ENCODE measurements at regions not wholly inside any gene's neighbourhood (a gene's known extent, or its start where the extent isn't known, plus 50 kb on each side); places are given as distances from the start of the nearest gene placed in this dataset.
A peak's percentile ranks its signal among the peaks of the same experiment; 100 is the strongest.

DNA sequence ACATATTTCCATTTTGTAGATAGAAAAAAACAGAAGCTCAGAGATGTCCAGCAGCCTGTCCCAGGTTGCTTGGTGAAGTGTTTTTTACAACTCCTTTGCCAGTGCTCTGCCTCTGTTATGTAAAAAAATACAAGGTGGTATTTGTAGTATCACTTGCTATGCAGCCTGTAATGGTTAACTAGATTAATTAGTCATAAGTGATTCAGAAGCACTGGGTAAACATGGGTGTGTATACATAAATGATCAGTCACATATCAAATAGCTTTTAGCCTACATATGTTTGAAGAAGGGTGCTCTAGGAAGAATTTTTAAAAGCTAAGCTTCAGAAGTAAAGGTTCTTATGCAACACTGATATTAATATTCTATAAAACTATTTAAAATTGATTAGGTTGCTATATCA, 70.0 kb upstream of the MAGI3 start:
- Histone ChIP-seq H3K4me1 (peaks cover 0 to 6% (median 0%) of the 10 kb centered on the region in 4 donors), H3K27ac (peak overlapping the region in 2 of 4 donors; percentile 63 to 68), H3K36me3 (no peaks in the 10 kb centered on the region), H3K27me3 (no peaks in the 10 kb centered on the region), H3K9me3 (no peaks in the 10 kb centered on the region), H3K4me3 (no peak overlapping the region)
- TF ChIP-seq POLR2A (IDR thresholded peaks at IDR 0.05) = no peak
- no peak for TF ChIP-seq POLR2AphosphoS5 (IDR thresholded peaks at IDR 0.05)
- TF ChIP-seq, protein P1, sequence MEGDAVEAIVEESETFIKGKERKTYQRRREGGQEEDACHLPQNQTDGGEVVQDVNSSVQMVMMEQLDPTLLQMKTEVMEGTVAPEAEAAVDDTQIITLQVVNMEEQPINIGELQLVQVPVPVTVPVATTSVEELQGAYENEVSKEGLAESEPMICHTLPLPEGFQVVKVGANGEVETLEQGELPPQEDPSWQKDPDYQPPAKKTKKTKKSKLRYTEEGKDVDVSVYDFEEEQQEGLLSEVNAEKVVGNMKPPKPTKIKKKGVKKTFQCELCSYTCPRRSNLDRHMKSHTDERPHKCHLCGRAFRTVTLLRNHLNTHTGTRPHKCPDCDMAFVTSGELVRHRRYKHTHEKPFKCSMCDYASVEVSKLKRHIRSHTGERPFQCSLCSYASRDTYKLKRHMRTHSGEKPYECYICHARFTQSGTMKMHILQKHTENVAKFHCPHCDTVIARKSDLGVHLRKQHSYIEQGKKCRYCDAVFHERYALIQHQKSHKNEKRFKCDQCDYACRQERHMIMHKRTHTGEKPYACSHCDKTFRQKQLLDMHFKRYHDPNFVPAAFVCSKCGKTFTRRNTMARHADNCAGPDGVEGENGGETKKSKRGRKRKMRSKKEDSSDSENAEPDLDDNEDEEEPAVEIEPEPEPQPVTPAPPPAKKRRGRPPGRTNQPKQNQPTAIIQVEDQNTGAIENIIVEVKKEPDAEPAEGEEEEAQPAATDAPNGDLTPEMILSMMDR (IDR thresholded peaks at IDR 0.05) = no peak
- TF ChIP-seq EP300 (IDR thresholded peaks at IDR 0.05) = no peak
- no peak for DNase-seq
- peak; percentile 44 to 74 for ATAC-seq (ENCODE audit: low FRiP score in 2 of 2)

DNA sequence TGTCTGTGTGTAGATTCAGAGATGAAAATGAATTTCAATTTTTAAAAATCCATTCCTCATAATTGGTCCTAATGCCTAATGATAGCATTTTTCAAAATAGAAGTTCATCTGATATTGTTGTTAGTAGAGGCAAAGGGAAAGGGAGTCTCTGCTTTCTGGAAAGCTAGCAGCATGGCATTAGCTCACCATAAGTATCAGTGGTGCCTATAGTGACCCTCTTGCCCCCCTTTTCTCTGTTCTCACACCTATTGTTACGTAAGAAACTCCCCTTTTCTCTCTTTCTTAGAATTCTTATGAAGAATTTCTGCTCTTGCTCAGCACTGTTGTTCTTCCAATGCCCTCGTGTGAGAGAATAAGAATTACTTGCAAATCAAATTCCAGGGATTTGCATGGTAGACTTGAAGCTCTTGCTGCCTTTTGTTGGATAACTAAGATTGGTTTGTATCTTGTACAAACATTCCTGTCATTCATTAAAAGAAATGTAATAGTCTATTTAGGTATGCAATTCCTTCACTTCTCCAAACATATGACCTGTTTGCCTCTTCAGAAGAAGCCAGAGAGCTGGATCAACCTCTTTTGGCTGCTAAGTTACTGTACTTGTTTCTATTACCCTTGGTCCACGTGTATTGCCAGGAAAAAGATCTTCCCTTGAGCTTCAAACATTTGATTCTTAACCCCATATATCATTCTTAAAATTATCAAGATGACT, 69.2 kb upstream of the MAGI3 start:
- TF ChIP-seq POLR2AphosphoS5 (IDR thresholded peaks at IDR 0.05) = no peak
- peak in 1 of 4 donors; percentile 59 for TF ChIP-seq EP300 (IDR thresholded peaks at IDR 0.05)
- Histone ChIP-seq H3K27me3 (no peaks in the 10 kb centered on the region), H3K4me3 (no peak overlapping the region), H3K9me3 (no peaks in the 10 kb centered on the region), H3K27ac (peak overlapping the region in 2 of 4 donors; percentile 63 to 68), H3K36me3 (no peaks in the 10 kb centered on the region), H3K4me1 (peaks cover 0 to 6% (median 0%) of the 10 kb centered on the region in 4 donors)
- no peak for DNase-seq
- WGBS, 2 donors = 12 to 35% methylated on average over 3 of the region's 3 CpGs
- ATAC-seq (ENCODE audit: low FRiP score in 2 of 2) = peak; percentile 41 to 82

DNA sequence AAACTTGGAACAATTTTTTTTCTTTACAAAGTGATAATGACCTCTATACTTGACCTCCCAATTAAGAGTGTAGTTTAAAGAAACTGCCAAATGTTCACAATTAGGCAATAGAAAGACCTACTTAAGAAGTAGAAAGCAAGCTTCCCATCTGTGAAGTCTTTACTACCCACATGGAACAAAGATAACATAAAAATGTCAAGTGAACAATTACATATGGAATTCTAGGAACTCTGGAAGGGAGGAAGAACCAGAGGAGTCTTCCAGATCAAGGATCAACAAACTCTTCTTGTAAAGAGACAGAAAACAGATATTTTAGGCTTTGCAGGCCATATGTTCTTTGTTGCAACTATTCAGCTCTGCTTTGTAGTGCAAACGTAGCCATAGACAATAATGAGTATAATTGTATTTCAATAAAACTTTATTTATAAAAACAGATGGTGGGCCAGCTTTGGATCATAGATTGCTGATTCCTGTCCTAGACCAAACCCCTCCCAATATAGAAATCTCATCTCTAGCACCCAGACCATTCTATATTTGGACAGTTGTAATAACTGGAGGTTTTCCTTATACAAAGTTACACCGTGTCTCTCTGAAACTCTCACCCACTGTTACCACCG, 68.4 kb upstream of the MAGI3 start:
- Histone ChIP-seq H3K4me1 (peaks cover 0 to 6% (median 0%) of the 10 kb centered on the region in 4 donors), H3K36me3 (no peaks in the 10 kb centered on the region), H3K4me3 (no peak overlapping the region), H3K27ac (peak overlapping the region in 1 of 4 donors; percentile 14), H3K27me3 (no peaks in the 10 kb centered on the region), H3K9me3 (no peaks in the 10 kb centered on the region)
- DNase-seq (no peak), ATAC-seq (ENCODE audit: low FRiP score in 2 of 2) (no peak)
- 83 to 86% methylated on average over 3 of the region's 3 CpGs for WGBS, 2 donors
- no peak for TF ChIP-seq EP300 (IDR thresholded peaks at IDR 0.05)
- TF ChIP-seq, protein P1 (IDR thresholded peaks at IDR 0.05) = no peak
- no peak for TF ChIP-seq POLR2AphosphoS5 (IDR thresholded peaks at IDR 0.05)
- no peak for TF ChIP-seq POLR2A (IDR thresholded peaks at IDR 0.05)

DNA sequence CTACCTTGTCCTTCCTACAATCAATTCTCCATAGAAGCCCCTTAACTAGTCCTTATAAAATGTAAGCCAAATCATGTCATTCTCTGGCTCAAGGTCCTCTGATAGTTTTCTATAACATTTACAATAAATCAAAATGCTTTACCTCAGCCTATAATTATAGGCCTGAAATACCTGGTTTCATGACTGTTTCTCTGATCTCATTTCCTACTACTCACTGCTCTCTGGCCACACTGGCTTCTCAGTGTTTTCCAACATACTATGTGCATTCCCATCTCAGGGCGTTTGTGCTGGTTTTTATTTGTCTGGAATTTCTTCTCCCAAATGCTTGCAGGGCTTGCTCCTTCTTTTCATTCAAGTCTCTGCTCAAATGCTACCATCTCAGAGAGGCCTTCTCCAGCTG, 67.9 kb upstream of the MAGI3 start:
- no peak for ATAC-seq (ENCODE audit: low FRiP score in 2 of 2)
- 68 to 79% methylated on average over 1 of the region's 1 CpG for WGBS, 2 donors

DNA sequence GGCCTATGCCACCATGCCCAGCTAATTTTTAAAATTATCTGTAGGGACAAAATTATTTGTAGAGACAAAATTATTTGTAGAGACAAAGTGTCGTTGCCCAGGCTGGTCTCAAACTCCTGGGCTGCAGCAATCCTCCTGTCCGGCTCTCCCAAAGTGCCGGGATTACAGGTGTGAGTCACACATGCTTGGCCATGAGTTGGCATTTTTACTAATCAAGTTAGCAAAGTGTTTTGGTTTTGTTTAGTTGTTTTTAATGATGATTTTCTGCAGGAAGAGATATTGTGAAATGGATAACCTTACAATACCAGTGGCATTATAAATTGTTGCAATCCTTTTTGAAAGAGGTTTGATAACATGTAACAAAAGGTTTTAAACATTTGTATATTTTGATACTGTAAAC, 65.3 kb upstream of the MAGI3 start:
- no peak for TF ChIP-seq POLR2AphosphoS5 (IDR thresholded peaks at IDR 0.05)
- TF ChIP-seq POLR2A (IDR thresholded peaks at IDR 0.05) = no peak
- TF ChIP-seq EP300 (IDR thresholded peaks at IDR 0.05) = no peak
- TF ChIP-seq, protein P1 (IDR thresholded peaks at IDR 0.05) = no peak
- peaks cover 0 to 6% (median 0%) of the 10 kb centered on the region in 4 donors for H3K4me1 ChIP-seq
- no peak overlapping the region for H3K4me3 ChIP-seq
- ATAC-seq (ENCODE audit: low FRiP score in 2 of 2) (no peak), DNase-seq (peak in 1 of 2 donors; percentile 34)
- no peaks in the 10 kb centered on the region for H3K36me3 ChIP-seq
- H3K27me3 ChIP-seq = no peaks in the 10 kb centered on the region
- WGBS, 2 donors = 67 to 76% methylated on average over 3 of the region's 3 CpGs
- H3K27ac ChIP-seq = no peak overlapping the region
- H3K9me3 ChIP-seq = no peaks in the 10 kb centered on the region

More for the DNA sequence above, 67.9 kb upstream of the MAGI3 start:
- Histone ChIP-seq H3K4me3 (no peak overlapping the region), H3K27ac (peak overlapping the region in 2 of 4 donors; percentile 2 to 14), H3K36me3 (no peaks in the 10 kb centered on the region), H3K4me1 (peaks cover 0 to 6% (median 0%) of the 10 kb centered on the region in 4 donors), H3K27me3 (no peaks in the 10 kb centered on the region), H3K9me3 (no peaks in the 10 kb centered on the region)
- TF ChIP-seq POLR2A (IDR thresholded peaks at IDR 0.05) (no peak), EP300 (IDR thresholded peaks at IDR 0.05) (no peak), POLR2AphosphoS5 (IDR thresholded peaks at IDR 0.05) (no peak)
- TF ChIP-seq, protein P1 (IDR thresholded peaks at IDR 0.05) = no peak
- DNase-seq = no peak

All from upper lobe of left lung (tissue), 6 donors.